ENCODE measurements at regions not wholly inside any gene's neighbourhood (a gene's known extent, or its start where the extent isn't known, plus 50 kb on each side); places are given as distances from the start of the nearest gene placed in this dataset.

DNA sequence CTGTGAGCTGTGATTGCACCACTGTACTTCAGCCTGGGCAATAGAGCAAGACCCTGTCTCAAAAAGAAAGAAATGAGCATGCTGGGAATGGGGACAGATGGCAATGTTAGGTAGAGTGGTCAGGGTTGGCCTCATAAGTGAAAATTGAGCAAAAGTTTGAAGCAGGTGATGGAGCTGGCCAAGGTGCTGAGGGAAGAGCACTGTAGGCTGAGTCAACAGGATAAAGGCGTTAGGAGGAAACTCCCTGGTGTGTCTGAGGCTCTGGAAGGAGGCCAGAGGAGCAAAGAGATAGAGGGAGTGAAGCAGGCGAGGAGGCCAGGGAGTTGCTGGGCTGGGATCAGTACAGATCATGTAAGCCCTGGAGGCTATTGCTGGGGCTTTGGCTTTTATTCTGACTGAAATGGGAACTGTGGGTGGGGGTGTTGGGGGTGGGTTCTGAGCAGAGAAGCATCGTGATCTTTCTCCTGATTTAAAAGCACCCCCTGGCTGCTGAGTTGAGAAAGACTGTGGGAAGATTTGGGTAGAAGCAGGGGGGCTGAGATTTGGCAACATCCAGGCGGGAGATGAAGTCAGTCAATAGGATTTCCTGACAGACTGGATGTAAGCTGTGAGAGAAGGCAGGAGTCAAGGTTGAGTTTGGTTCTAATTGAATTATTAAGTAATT is 52.5 kb upstream of the VKORC1L1 start:
- Histone ChIP-seq H3K4me3 (no peak overlapping the region), H3K4me1 (no peaks in the 10 kb centered on the region), H3K27ac (no peak overlapping the region), H3K9me3 (no peaks in the 10 kb centered on the region), H3K27me3 (no peaks in the 10 kb centered on the region), H3K36me3 (no peaks in the 10 kb centered on the region)
- no peak for ATAC-seq
- no peak for TF ChIP-seq CTCF (IDR thresholded peaks at IDR 0.05)
- DNase-seq = peak in 1 of 4 donors; percentile 21
- intact Hi-C loops (cut with DNase I) = no loop called here

Measured in left lung (tissue), 4 donors.